ENCODE measurements at regions not wholly inside any gene's neighbourhood (a gene's known extent, or its start where the extent isn't known, plus 50 kb on each side); places are given as distances from the start of the nearest gene placed in this dataset.

GRCh38 chr5:166977911-166978422 lies 1313.5 kb upstream of the WWC1 start:
- TF ChIP-seq CEBPB (IDR thresholded peaks at IDR 0.05; ENCODE audit: borderline replicate concordance in 1 of 2, low read depth in 2 of 2, low read length in 2 of 2) (no peak), KDM1A (IDR thresholded peaks at IDR 0.05; ENCODE audit: borderline replicate concordance) (no peak), SMC3 (IDR thresholded peaks at IDR 0.05; ENCODE audit: borderline replicate concordance, low read length) (no peak), NFIC (IDR thresholded peaks at IDR 0.05; ENCODE audit: low read depth, low read length) (no peak), POLR2AphosphoS5 (IDR thresholded peaks at IDR 0.05; ENCODE audit: low read length) (no peak), SUZ12 (IDR thresholded peaks at IDR 0.05; ENCODE audit: unreplicated experiment) (no peak), CHD2 (IDR thresholded peaks at IDR 0.05; ENCODE audit: borderline replicate concordance, low read depth, low read length) (no peak), CTCF (IDR thresholded peaks at IDR 0.05 in 2 of 3, conservative IDR thresholded peaks at IDR 0.05 in 1 of 3; ENCODE audit: control insufficient read depth in 2 of 3, extremely low read depth in 1 of 3, insufficient read depth in 1 of 3, low read depth in 3 of 3, low read length in 3 of 3) (no peak), CHD4 (IDR thresholded peaks at IDR 0.05) (no peak), CREB1 (IDR thresholded peaks at IDR 0.05; ENCODE audit: low read depth) (no peak), GABPA (IDR thresholded peaks at IDR 0.05; ENCODE audit: low read depth) (no peak), POLR2A (IDR thresholded peaks at IDR 0.05; ENCODE audit: low read depth, low read length) (no peak)

All from GM12878 (cell line).